ENCODE measurements at regions not wholly inside any gene's neighbourhood (a gene's known extent, or its start where the extent isn't known, plus 50 kb on each side); places are given as distances from the start of the nearest gene placed in this dataset.

- Histone ChIP-seq H3K36me3 (ENCODE audit: insufficient read depth) (0 out of 2 replicates have a peak, but pooled peaks cover 11% of the 10 kb centered on the region), H3K27ac (ENCODE audit: low read depth) (no peak overlapping the region), H3K27me3 (ENCODE audit: insufficient read depth) (no peaks in the 10 kb centered on the region), H3K4me3 (no peak overlapping the region), H2AFZ (no peak overlapping the region), H3K4me2 (no peak overlapping the region), H4K20me1 (replicated peaks; ENCODE audit: insufficient read depth) (no peaks in the 10 kb centered on the region), H3K4me1 (ENCODE audit: insufficient read depth) (no peaks in the 10 kb centered on the region), H3K79me2 (replicated peaks; ENCODE audit: insufficient read depth) (no peaks in the 10 kb centered on the region), H3F3A (replicated peaks; ENCODE audit: low read depth) (no peaks in the 10 kb centered on the region), H3K9me2 (ENCODE audit: insufficient read depth) (peaks cover 17% of the 10 kb centered on the region)
- Mint-ChIP-seq H3K4me1 (no peaks in the 10 kb centered on the region), H3K27me3 (ENCODE audit: insufficient read depth, low read depth, poor library complexity) (no peaks in the 10 kb centered on the region), H3K4me3 (no peak overlapping the region), H3K36me3 (ENCODE audit: low read depth) (peaks cover 18% of the 10 kb centered on the region), H3K9me3 (peaks cover 24% of the 10 kb centered on the region), H3K27ac (no peak overlapping the region)
- ATAC-seq, result no peak
- no peak for TF ChIP-seq CREB1 (CRISPR knock-in tag; IDR thresholded peaks at IDR 0.05; ENCODE audit: low read depth)
- no peak for TF ChIP-seq ZNF114 (CRISPR knock-in tag; IDR thresholded peaks at IDR 0.05)
- no peak for TF ChIP-seq JUNB (IDR thresholded peaks at IDR 0.05; ENCODE audit: unreplicated experiment)
- TF ChIP-seq, protein P1, sequence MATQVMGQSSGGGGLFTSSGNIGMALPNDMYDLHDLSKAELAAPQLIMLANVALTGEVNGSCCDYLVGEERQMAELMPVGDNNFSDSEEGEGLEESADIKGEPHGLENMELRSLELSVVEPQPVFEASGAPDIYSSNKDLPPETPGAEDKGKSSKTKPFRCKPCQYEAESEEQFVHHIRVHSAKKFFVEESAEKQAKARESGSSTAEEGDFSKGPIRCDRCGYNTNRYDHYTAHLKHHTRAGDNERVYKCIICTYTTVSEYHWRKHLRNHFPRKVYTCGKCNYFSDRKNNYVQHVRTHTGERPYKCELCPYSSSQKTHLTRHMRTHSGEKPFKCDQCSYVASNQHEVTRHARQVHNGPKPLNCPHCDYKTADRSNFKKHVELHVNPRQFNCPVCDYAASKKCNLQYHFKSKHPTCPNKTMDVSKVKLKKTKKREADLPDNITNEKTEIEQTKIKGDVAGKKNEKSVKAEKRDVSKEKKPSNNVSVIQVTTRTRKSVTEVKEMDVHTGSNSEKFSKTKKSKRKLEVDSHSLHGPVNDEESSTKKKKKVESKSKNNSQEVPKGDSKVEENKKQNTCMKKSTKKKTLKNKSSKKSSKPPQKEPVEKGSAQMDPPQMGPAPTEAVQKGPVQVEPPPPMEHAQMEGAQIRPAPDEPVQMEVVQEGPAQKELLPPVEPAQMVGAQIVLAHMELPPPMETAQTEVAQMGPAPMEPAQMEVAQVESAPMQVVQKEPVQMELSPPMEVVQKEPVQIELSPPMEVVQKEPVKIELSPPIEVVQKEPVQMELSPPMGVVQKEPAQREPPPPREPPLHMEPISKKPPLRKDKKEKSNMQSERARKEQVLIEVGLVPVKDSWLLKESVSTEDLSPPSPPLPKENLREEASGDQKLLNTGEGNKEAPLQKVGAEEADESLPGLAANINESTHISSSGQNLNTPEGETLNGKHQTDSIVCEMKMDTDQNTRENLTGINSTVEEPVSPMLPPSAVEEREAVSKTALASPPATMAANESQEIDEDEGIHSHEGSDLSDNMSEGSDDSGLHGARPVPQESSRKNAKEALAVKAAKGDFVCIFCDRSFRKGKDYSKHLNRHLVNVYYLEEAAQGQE (IDR thresholded peaks at IDR 0.05; ENCODE audit: unreplicated experiment), result no peak
- DNase-seq (ENCODE audit: low spot score), result no peak
These were observed 577.6 kb downstream of the UTRN start for GRCh38 chr6:144862769-144863168.

- peaks cover 14% of the 10 kb centered on the region; the same call in 1 of the 2 replicates for H3K4me1 ChIP-seq (ENCODE audit: insufficient read depth)
- H3K9me2 ChIP-seq (ENCODE audit: insufficient read depth), result peaks cover 4% of the 10 kb centered on the region
- peaks cover 17% of the 10 kb centered on the region; the same call in 2 of the 3 replicates for H3K36me3 Mint-ChIP-seq (ENCODE audit: low read depth)
- H3K4me1 Mint-ChIP-seq, result peaks cover 9% of the 10 kb centered on the region; the same call in 2 of the 3 replicates
- no peaks in the 10 kb centered on the region for H3K79me2 ChIP-seq (replicated peaks; ENCODE audit: insufficient read depth)
- DNase-seq (ENCODE audit: low spot score) (no peak), ATAC-seq (no peak)
- H4K20me1 ChIP-seq (replicated peaks; ENCODE audit: insufficient read depth), result no peaks in the 10 kb centered on the region
- no peak overlapping the region for H2AFZ ChIP-seq
- no peaks in the 10 kb centered on the region for H3K27me3 ChIP-seq (ENCODE audit: insufficient read depth)
- H3K27me3 Mint-ChIP-seq (ENCODE audit: insufficient read depth, low read depth, poor library complexity), result peaks cover 2% of the 10 kb centered on the region
- peaks cover 25% of the 10 kb centered on the region for H3K9me3 Mint-ChIP-seq
- H3K4me3 Mint-ChIP-seq, result no peak overlapping the region
- H3K4me3 ChIP-seq, result no peak overlapping the region
- no peak overlapping the region for H3K4me2 ChIP-seq
- no peak overlapping the region for H3K27ac Mint-ChIP-seq
- H3F3A ChIP-seq (replicated peaks; ENCODE audit: low read depth), result no peaks in the 10 kb centered on the region
- peaks cover 4% of the 10 kb centered on the region; the same call in 1 of the 2 replicates for H3K36me3 ChIP-seq (ENCODE audit: insufficient read depth)
- H3K27ac ChIP-seq (ENCODE audit: low read depth), result no peak overlapping the region
- TF ChIP-seq CTCF (conservative IDR thresholded peaks at IDR 0.05; ENCODE audit: low read depth in 2 of 2) (no peak), POLR2AphosphoS5 (IDR thresholded peaks at IDR 0.05; ENCODE audit: low read depth) (no peak), ZNF331 (CRISPR knock-in tag; IDR thresholded peaks at IDR 0.05; ENCODE audit: low read depth) (no peak), ETS1 (IDR thresholded peaks at IDR 0.05) (no peak), NANOG (IDR thresholded peaks at IDR 0.05; ENCODE audit: borderline replicate concordance) (no peak), ZNF114 (CRISPR knock-in tag; IDR thresholded peaks at IDR 0.05) (no peak)
- TF ChIP-seq, protein P2, sequence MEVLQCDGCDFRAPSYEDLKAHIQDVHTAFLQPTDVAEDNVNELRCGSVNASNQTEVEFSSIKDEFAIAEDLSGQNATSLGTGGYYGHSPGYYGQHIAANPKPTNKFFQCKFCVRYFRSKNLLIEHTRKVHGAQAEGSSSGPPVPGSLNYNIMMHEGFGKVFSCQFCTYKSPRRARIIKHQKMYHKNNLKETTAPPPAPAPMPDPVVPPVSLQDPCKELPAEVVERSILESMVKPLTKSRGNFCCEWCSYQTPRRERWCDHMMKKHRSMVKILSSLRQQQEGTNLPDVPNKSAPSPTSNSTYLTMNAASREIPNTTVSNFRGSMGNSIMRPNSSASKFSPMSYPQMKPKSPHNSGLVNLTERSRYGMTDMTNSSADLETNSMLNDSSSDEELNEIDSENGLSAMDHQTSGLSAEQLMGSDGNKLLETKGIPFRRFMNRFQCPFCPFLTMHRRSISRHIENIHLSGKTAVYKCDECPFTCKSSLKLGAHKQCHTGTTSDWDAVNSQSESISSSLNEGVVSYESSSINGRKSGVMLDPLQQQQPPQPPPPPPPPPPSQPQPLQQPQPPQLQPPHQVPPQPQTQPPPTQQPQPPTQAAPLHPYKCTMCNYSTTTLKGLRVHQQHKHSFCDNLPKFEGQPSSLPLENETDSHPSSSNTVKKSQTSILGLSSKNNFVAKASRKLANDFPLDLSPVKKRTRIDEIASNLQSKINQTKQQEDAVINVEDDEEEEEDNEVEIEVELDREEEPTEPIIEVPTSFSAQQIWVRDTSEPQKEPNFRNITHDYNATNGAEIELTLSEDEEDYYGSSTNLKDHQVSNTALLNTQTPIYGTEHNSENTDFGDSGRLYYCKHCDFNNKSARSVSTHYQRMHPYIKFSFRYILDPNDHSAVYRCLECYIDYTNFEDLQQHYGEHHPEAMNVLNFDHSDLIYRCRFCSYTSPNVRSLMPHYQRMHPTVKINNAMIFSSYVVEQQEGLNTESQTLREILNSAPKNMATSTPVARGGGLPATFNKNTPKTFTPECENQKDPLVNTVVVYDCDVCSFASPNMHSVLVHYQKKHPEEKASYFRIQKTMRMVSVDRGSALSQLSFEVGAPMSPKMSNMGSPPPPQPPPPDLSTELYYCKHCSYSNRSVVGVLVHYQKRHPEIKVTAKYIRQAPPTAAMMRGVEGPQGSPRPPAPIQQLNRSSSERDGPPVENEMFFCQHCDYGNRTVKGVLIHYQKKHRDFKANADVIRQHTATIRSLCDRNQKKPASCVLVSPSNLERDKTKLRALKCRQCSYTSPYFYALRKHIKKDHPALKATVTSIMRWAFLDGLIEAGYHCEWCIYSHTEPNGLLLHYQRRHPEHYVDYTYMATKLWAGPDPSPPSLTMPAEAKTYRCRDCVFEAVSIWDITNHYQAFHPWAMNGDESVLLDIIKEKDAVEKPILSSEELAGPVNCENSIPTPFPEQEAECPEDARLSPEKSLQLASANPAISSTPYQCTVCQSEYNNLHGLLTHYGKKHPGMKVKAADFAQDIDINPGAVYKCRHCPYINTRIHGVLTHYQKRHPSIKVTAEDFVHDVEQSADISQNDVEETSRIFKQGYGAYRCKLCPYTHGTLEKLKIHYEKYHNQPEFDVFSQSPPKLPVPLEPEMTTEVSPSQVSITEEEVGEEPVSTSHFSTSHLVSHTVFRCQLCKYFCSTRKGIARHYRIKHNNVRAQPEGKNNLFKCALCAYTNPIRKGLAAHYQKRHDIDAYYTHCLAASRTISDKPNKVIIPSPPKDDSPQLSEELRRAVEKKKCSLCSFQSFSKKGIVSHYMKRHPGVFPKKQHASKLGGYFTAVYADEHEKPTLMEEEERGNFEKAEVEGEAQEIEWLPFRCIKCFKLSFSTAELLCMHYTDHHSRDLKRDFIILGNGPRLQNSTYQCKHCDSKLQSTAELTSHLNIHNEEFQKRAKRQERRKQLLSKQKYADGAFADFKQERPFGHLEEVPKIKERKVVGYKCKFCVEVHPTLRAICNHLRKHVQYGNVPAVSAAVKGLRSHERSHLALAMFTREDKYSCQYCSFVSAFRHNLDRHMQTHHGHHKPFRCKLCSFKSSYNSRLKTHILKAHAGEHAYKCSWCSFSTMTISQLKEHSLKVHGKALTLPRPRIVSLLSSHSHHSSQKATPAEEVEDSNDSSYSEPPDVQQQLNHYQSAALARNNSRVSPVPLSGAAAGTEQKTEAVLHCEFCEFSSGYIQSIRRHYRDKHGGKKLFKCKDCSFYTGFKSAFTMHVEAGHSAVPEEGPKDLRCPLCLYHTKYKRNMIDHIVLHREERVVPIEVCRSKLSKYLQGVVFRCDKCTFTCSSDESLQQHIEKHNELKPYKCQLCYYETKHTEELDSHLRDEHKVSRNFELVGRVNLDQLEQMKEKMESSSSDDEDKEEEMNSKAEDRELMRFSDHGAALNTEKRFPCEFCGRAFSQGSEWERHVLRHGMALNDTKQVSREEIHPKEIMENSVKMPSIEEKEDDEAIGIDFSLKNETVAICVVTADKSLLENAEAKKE (CRISPR knock-in tag; IDR thresholded peaks at IDR 0.05), result no peak
These were observed 582.6 kb downstream of the UTRN start for GRCh38 chr6:144867761-144868160.

Measured in GM23338 (cell line).